ENCODE measurements at regions not wholly inside any gene's neighbourhood (a gene's known extent, or its start where the extent isn't known, plus 50 kb on each side); places are given as distances from the start of the nearest gene placed in this dataset.
"Not testable (repeated sequence)": the region's sequence is repeated elsewhere in the genome, so short reads cannot be mapped to it uniquely, and the experiment has no call there.

- DNase-seq: no peak
Measured at GRCh38 chr3:14252321-14253021, 73.9 kb downstream of the LSM3 start.

DNA sequence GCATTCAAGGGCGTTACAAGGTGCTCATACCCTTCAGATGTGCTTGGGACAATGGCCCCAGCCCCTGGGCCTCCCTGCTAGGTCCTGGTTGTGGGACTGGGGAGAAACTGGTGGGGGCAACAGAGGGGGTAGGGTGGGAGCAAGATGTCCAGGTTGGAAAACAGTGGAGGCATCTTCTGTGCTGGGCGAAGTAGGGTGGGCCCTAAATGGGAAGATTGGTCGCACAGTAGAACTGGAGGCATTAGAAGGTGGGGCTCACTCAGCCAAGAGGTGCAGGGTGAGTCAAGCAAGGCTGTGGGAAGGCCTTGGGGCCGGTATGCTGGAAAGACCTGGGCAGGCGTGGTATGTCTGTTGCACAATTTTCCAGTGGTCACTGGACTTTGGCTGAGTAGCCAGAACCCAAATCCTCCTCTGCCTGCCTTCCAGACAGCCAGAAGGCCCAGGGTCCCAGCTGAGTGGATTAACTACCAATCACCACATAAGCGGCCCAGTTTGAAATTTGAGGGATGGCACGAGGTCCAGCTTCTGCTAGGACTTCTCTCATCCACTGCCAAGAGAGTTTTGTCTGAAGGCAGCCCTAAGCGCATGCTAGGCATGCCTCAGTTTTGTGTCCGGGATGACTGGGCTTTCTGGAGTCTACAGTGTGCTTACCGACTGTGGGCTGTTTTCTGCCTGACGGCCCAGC is 74.5 kb downstream of the LSM3 start:
- DNase-seq: no peak

- no peak for DNase-seq
Measured at GRCh38 chr3:14253707-14254382, 75.2 kb downstream of the LSM3 start.

GRCh38 chr3:14254812-14255702 is 76.4 kb downstream of the LSM3 start:
- DNase-seq: no peak

DNA sequence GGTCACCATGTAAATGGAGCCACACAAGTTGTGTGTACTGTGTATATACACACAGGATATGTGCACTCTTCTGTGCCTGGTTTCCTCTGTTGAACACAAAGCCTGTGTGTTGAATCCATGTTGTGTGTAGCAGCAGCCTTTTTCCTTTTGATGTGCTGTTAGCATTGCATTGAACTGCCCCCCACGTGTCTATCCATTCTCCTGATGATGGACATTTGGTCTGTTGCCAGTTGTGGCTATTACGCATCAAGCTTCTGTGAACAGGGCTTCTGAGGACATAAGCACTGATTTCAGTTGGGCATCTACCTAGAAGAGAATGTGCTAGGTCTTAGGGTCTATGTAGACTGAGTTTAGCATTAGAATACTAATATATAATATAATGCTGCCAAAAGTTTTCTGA is 77.4 kb downstream of the LSM3 start:
- DNase-seq: peak in 1 of 14 donors; percentile 4

DNA sequence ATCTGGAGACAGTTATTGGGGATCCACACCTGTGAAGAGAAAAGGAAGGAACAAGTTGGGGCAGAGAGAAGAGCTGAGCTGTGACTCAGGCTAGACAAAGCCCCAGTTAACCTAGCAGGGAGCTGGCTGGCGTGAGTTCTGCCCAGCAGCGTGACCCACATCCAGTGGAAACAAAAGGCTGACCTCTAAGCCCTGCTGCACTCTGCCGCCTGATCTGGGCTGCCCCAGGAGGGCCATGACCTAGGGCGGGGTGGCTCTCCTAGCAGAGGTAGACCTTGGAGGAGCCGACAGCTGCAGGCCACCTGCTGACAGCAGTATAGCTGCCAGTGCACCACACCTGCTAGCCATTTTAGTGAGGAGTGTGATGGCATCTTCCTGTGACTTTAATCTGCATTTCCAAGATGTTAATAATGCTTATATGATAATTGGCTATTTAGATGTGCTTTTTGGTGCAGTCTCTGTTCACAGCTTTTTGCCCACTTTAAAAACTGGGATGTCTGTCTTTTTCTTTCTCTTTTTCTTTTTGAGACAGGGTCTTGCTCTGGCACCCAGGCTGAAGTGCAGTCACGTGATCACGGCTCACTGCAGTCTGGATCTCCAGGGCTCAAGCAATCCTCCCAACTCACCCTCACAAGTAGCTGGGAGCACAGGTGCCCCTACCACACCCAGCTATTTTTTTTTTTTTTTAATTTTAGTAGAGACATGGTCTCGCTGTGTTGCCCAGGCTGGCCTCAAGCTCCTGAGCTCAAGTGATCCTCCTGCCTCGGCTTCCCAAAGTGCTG is 78.1 kb downstream of the LSM3 start:
- peak in 5 of 14 donors; percentile 12 to 46 (median 20) for DNase-seq

- peak in 2 of 14 donors; percentile 10 to 13 for DNase-seq
Measured at GRCh38 chr3:14258906-14259904, 80.6 kb downstream of the LSM3 start.

DNA sequence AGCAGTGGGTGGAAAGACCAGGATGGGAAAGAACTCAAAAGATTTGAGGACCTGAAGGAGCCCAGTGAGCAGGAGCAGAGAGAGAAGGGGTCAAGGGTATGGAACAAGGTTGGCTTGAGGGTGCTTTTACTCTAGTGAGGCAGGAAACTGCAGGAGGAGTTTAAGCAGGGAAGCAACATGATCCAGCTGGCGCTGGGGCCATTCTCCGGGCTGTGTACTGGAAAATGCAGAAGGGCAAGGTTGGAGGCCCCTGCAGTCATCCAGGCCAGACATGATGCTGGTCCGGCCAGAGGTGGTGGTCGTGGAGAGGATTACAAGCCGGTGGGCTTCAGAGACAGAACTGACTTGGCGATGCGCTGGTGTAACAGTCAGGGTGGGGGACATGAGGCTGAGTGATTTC is 81.8 kb downstream of the LSM3 start:
- DNase-seq: no peak

GRCh38 chr3:14261229-14261628 is 82.6 kb downstream of the LSM3 start:
- peak in 13 of 14 donors; percentile 19 to 81 (median 69) for DNase-seq

GRCh38 chr3:14262212-14262611 is 83.6 kb downstream of the LSM3 start:
- no peak for DNase-seq

DNA sequence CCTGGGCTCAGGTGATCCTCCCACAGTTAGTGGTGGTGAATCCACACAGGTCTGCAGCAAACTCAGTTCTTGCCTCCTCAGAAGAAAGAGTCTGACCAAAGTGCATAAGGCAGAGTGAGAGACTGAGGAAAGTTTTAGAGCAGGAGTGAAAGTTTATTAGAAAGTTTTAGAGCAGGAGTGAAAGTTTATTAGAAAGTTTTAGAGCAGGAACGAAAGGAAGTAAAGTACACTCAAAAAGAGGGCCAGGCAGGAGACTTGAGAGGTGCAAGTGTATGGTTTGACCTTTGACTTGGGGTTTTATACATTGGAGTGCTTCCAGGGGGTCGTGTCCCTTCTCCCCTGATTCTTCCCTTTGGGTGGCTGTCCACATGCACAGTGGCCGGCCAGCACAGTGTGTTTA is 84.2 kb downstream of the LSM3 start:
- DNase-seq: no peak

DNA sequence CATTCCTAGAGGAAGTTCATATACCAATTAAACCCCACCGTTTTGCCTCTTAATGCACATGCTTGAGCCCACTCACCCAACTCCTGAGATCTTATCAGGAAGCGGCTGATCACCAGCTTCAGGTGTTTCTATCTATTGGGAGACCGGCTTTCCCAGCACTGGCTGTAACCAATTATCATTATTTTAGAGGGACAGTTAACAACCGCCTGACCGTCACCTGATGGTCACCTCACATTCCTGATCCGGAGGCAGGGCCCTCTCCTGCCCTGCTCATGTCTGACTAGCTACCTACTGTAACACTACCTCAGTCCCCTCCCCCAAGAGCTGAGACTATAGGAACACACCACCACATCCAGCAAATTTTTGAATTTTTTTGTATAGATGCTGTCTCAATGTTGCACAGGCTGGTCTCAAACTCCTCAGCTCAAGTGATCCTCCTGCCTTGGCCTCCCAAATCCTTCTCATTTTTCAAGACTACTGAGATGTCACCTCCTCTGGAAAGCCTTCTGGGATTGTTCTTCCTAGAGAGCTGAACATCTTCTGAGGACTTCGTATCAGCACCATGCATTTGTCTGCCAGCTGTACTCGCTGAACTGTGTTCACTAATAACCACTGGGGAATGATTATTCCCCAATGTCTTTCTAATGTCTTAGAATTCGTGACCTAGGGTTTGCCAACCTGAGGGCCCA is 84.8 kb downstream of the LSM3 start:
- no peak for DNase-seq

DNA sequence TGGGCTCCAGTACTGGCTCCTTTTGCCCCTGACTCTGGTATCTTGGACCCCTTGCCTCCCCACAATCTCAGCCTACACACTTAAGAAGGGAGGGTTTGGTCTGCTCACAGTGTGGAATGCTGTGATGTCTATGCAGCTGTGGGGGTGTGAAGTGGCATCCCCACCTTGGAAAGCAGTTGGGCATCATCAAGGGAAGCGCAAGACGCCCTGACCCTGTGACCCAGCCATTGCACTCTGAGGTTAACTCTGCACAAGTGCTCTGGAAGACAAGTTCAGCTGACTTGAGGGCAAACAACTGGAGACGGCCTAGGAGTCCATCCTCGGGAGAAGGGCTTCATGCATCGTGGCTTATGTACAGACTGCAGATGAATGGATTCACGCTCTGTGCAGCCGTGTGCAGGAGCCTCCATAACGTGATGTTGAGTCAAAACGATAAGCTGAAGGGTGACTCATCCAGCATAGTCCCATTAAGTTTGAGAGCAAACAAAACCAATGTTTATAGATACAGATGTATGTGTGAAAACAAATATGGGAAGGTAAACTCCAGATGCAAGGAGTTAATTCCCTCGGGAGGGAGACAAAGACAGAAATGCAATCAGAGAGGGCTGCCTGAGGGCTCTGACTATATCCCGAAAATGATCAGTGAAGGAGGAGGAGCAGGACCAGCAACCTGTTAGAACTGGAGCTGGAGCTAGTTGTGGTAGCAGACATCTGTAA is 86.8 kb downstream of the LSM3 start:
- no peak for DNase-seq

DNA sequence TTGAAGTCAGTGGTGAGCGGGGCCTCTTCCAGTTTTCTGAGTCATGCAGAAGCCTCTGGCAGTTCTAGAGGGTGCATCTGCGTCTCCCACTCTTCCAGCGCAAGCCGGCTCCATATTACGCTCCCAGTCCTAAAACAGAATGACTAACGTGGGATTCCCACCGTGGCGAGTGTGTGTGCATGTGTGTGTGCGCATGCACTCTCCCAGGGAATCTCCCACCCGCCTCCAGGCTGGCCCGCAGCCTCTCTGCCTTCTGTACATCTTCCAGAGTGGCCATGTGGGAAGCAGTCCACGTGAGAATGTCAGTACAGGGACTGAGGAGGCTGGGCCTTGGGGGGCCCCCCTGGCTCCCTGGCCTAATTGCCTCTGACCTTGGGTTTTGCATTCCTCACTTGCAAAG is 87.7 kb downstream of the LSM3 start:
- DNase-seq: no peak

- no peak for DNase-seq
Measured at GRCh38 chr3:14267976-14268375, 89.4 kb downstream of the LSM3 start.

DNA sequence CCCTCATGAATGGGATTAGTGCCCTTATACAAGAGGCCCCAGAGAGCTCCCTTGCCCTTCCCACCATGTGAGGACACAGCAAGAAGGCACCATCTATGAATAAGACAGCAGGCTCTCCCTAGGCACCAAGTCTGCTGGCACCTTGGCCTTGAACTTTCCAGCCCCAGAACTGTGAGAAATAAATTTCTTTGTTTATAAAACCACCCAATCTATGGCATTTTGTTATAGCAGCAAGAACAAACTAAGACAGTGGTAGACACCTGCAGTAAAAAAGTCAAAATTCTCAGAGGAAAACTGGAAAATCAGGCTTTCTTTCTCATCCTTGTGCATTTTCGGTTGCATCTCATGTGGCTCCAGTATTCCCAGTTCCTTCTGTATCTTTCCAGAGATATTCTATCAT is 90.3 kb downstream of the LSM3 start:
- no peak for DNase-seq

- DNase-seq: not testable (repeated sequence)
Measured at GRCh38 chr3:14272041-14272958, 93.7 kb downstream of the LSM3 start.

DNA sequence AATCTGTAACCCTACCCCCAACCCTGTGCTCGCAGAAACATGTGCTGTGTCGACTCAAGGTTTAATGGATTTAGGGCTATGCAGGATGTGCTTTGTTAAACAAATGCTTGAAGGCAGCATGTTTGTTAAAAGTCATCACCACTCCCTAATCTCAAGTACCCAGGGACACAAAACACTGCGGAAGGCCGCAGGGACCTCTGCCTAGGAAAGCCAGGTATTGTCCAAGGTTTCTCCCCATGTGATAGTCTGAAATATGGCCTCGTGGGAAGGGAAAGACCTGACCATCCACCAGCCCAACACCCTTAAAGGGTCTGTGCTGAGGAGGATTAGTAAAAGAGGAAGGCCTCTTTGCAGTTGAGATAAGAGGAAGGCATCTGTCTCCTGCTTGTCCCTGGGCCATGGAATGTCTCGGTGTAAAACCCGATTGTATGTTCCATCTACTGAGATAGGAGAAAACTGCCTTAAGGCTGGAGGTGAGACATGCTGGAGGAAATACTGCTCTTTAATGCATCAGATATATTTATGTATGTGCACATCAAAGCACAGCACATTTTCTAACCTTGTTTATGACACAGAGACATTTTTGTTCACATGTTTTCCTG is 94.4 kb downstream of the LSM3 start:
- not testable (repeated sequence) for DNase-seq
